Activated CD4-positive, alpha-beta T cell treated with anti-CD3 and anti-CD28 coated beads for 36 hours (primary cell): ENCODE measurements at regions not wholly inside any gene's neighbourhood (a gene's known extent, or its start where the extent isn't known, plus 50 kb on each side); places are given as distances from the start of the nearest gene placed in this dataset.
"Not testable (repeated sequence)": the region's sequence is repeated elsewhere in the genome, so short reads cannot be mapped to it uniquely, and the experiment has no call there.

ENCODE experiments used
- ATAC-seq: fragments of 200-7000 bp; cut with Tn5 transposase; one replicate; pipeline ENCODE4 v1.10.0; 2021; ENCODE audit warnings: mild to moderate bottlenecking, moderate library complexity
- CTCF ChIA-PET: fragments of 350-600 bp; sonication (Branson Sonifier 250); formaldehyde crosslinking; loops from one replicate; lab custom pipeline; 2021; ENCODE audit warnings: antibody characterized with exemption; lab: Charles Lee
- POLR2A ChIA-PET: fragments of 350-600 bp; sonication (Branson Sonifier 250); formaldehyde crosslinking; loops from one replicate; lab custom pipeline; 2021; ENCODE audit warnings: antibody characterized with exemption, inconsistent platforms; lab: Charles Lee
- DNase-seq: peaks from one replicate; pipeline ENCODE4 v3.0.0-alpha.2; 2020
- H3K27ac Mint-ChIP-seq: one replicate; pipeline ENCODE4 v1.8.0; 2021; ENCODE audit warnings: mixed read lengths
- H3K27me3 Mint-ChIP-seq: one replicate; pipeline ENCODE4 v1.8.0; 2021; ENCODE audit warnings: mixed read lengths
- H3K36me3 Mint-ChIP-seq: one replicate; pipeline ENCODE4 v1.8.0; 2021; ENCODE audit warnings: low read depth, mixed read lengths
- H3K4me1 Mint-ChIP-seq: one replicate; pipeline ENCODE4 v1.8.0; 2021; ENCODE audit warnings: mixed read lengths
- H3K4me3 Mint-ChIP-seq: one replicate; pipeline ENCODE4 v1.8.0; 2021; ENCODE audit warnings: mild to moderate bottlenecking, moderate library complexity, mixed read lengths
- H3K9me3 Mint-ChIP-seq: one replicate; pipeline ENCODE4 v1.8.0; 2021; ENCODE audit warnings: low read depth, mixed read lengths
- intact Hi-C, 2 experiments: fragments of 100-400 bp; cut with DNase I in 1 of 2; cut with micrococcal nuclease in 1 of 2; formaldehyde crosslinking; loops; one replicate each; pipeline versions ENCODE4 v1.14.2 to v1.15.1; 2022 to 2024; cut with DNase I, micrococcal nuclease

GRCh38 chrX:47723689-47724088, 64.7 kb upstream of the UXT start:
- DNase-seq (peak; percentile 56), ATAC-seq (peak; percentile 51)
- intact Hi-C loops, result loop anchor here in 1 of 2 experiments (1.0 to 5.0 kb wide), 3 partner anchors 59 to 162 kb away; partner anchors contain the start of gene ARAF
- no peaks in the 10 kb centered on the region for H3K4me1 Mint-ChIP-seq
- peaks cover 4% of the 10 kb centered on the region for H3K27me3 Mint-ChIP-seq
- POLR2A ChIA-PET, result no interaction called here
- H3K36me3 Mint-ChIP-seq, result no peaks in the 10 kb centered on the region
- no peak overlapping the region for H3K4me3 Mint-ChIP-seq
- no peak overlapping the region for H3K27ac Mint-ChIP-seq
- CTCF ChIA-PET, result no interaction called here
- H3K9me3 Mint-ChIP-seq, result no peaks in the 10 kb centered on the region

- CTCF ChIA-PET, result interaction anchor here (0.6 kb wide), 1 partner anchor 92 kb away, joined by 3 read pairs; no protein-coding TSS in a partner anchor
- DNase-seq (no peak), ATAC-seq (no peak)
- H3K9me3 Mint-ChIP-seq, result no peaks in the 10 kb centered on the region
- no peaks in the 10 kb centered on the region for H3K36me3 Mint-ChIP-seq
- H3K27me3 Mint-ChIP-seq, result peaks cover 4% of the 10 kb centered on the region
- H3K27ac Mint-ChIP-seq, result no peak overlapping the region
- H3K4me1 Mint-ChIP-seq, result no peaks in the 10 kb centered on the region
- intact Hi-C loops, result loop anchor here in 1 of 2 experiments (1.0 to 5.0 kb wide), 3 partner anchors 58 to 162 kb away; partner anchors contain the start of gene ARAF
- POLR2A ChIA-PET, result no interaction called here
- no peak overlapping the region for H3K4me3 Mint-ChIP-seq
These were observed 64.1 kb upstream of the UXT start for GRCh38 chrX:47723083-47723482.

- Mint-ChIP-seq H3K4me3 (no peak overlapping the region), H3K36me3 (no peaks in the 10 kb centered on the region), H3K4me1 (no peaks in the 10 kb centered on the region), H3K9me3 (no peaks in the 10 kb centered on the region), H3K27ac (no peak overlapping the region), H3K27me3 (peaks cover 4% of the 10 kb centered on the region)
- POLR2A ChIA-PET, result no interaction called here
- ATAC-seq (no peak), DNase-seq (no peak)
- intact Hi-C loops, result loop anchor here in 1 of 2 experiments (2.0 to 5.0 kb wide), 2 partner anchors 57 to 75 kb away; no protein-coding TSS in a partner anchor
- CTCF ChIA-PET, result no interaction called here
These were observed 63.3 kb upstream of the UXT start for GRCh38 chrX:47722260-47722659.

GRCh38 chrX:47715078-47715477, 56.1 kb upstream of the UXT start:
- H3K4me3 Mint-ChIP-seq, ATAC-seq, H3K9me3 Mint-ChIP-seq, H3K4me1 Mint-ChIP-seq, DNase-seq, intact Hi-C loops, H3K27me3 Mint-ChIP-seq, H3K27ac Mint-ChIP-seq, POLR2A ChIA-PET, H3K36me3 Mint-ChIP-seq: not testable (repeated sequence)
- CTCF ChIA-PET, result interaction anchor here (0.6 kb wide), 1 partner anchor 117 kb away, joined by 5 read pairs; no protein-coding TSS in a partner anchor

- H3K27ac Mint-ChIP-seq, H3K4me3 Mint-ChIP-seq, H3K4me1 Mint-ChIP-seq, H3K36me3 Mint-ChIP-seq, H3K27me3 Mint-ChIP-seq, H3K9me3 Mint-ChIP-seq, intact Hi-C loops, ATAC-seq, POLR2A ChIA-PET, DNase-seq, CTCF ChIA-PET: not testable (repeated sequence)
These were observed 53.7 kb upstream of the UXT start for GRCh38 chrX:47712675-47713074.

- Mint-ChIP-seq H3K36me3 (no peaks in the 10 kb centered on the region), H3K9me3 (no peaks in the 10 kb centered on the region), H3K4me3 (no peak overlapping the region), H3K27me3 (peaks cover 6% of the 10 kb centered on the region), H3K4me1 (no peaks in the 10 kb centered on the region), H3K27ac (no peak overlapping the region)
- intact Hi-C loops, result no loop called here
- DNase-seq (no peak), ATAC-seq (no peak)
- ChIA-PET CTCF (no interaction called here), POLR2A (no interaction called here)
These were observed 51.3 kb upstream of the UXT start for GRCh38 chrX:47710252-47710651.
